ENCODE measurements at regions not wholly inside any gene's neighbourhood (a gene's known extent, or its start where the extent isn't known, plus 50 kb on each side); places are given as distances from the start of the nearest gene placed in this dataset.
A peak's percentile ranks its signal among the peaks of the same experiment; 100 is the strongest.
"Not testable (repeated sequence)": the region's sequence is repeated elsewhere in the genome, so short reads cannot be mapped to it uniquely, and the experiment has no call there.

DNA sequence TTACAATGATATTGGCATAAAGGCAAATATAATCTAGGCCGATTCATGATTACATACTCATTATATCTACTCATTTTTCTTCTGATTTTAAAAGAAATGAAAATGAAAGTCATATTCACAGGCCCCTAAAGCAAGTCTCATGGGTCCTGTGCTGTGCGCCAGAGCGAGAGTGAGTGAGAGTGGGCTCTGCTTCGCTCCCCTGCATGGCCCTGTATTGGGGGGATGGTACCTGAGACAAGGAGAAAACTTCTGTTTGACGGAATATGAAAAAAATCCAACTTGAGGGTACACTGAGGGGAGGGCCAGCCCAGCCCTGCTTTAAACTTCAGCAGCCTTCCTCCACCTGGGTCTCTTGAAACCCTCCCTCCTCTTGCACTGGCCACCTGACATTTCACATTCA is 81.4 kb upstream of the RGPD5 start:
- Mint-ChIP-seq H3K27ac (no peak overlapping the region), H3K27me3 (ENCODE audit: insufficient read depth, low read depth, poor library complexity) (no peaks in the 10 kb centered on the region), H3K4me3 (no peak overlapping the region), H3K9me3 (peaks cover under 1% of the 10 kb centered on the region; the same call in 1 of the 3 replicates), H3K4me1 (no peaks in the 10 kb centered on the region), H3K36me3 (ENCODE audit: low read depth) (no peaks in the 10 kb centered on the region)
- no peaks in the 10 kb centered on the region for H3K36me3 ChIP-seq (ENCODE audit: insufficient read depth)
- H4K20me1 ChIP-seq (replicated peaks; ENCODE audit: insufficient read depth), result no peaks in the 10 kb centered on the region
- no peak overlapping the region for H3K4me2 ChIP-seq
- no peaks in the 10 kb centered on the region for H3K9me2 ChIP-seq (ENCODE audit: insufficient read depth)
- H3K27ac ChIP-seq (ENCODE audit: low read depth), result no peak overlapping the region
- H3K4me3 ChIP-seq, result no peak overlapping the region
- TF ChIP-seq NANOG (IDR thresholded peaks at IDR 0.05; ENCODE audit: borderline replicate concordance) (no peak), JUNB (IDR thresholded peaks at IDR 0.05; ENCODE audit: unreplicated experiment) (no peak), EZH2phosphoT487 (IDR thresholded peaks at IDR 0.05; ENCODE audit: unreplicated experiment) (no peak), ZNF331 (CRISPR knock-in tag; IDR thresholded peaks at IDR 0.05; ENCODE audit: low read depth) (no peak), CREB1 (CRISPR knock-in tag; IDR thresholded peaks at IDR 0.05; ENCODE audit: low read depth) (no peak), ZNF114 (CRISPR knock-in tag; IDR thresholded peaks at IDR 0.05) (no peak)
- TF ChIP-seq, protein P1, sequence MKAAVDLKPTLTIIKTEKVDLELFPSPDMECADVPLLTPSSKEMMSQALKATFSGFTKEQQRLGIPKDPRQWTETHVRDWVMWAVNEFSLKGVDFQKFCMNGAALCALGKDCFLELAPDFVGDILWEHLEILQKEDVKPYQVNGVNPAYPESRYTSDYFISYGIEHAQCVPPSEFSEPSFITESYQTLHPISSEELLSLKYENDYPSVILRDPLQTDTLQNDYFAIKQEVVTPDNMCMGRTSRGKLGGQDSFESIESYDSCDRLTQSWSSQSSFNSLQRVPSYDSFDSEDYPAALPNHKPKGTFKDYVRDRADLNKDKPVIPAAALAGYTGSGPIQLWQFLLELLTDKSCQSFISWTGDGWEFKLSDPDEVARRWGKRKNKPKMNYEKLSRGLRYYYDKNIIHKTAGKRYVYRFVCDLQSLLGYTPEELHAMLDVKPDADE (IDR thresholded peaks at IDR 0.05), result no peak
- TF ChIP-seq, protein P2, sequence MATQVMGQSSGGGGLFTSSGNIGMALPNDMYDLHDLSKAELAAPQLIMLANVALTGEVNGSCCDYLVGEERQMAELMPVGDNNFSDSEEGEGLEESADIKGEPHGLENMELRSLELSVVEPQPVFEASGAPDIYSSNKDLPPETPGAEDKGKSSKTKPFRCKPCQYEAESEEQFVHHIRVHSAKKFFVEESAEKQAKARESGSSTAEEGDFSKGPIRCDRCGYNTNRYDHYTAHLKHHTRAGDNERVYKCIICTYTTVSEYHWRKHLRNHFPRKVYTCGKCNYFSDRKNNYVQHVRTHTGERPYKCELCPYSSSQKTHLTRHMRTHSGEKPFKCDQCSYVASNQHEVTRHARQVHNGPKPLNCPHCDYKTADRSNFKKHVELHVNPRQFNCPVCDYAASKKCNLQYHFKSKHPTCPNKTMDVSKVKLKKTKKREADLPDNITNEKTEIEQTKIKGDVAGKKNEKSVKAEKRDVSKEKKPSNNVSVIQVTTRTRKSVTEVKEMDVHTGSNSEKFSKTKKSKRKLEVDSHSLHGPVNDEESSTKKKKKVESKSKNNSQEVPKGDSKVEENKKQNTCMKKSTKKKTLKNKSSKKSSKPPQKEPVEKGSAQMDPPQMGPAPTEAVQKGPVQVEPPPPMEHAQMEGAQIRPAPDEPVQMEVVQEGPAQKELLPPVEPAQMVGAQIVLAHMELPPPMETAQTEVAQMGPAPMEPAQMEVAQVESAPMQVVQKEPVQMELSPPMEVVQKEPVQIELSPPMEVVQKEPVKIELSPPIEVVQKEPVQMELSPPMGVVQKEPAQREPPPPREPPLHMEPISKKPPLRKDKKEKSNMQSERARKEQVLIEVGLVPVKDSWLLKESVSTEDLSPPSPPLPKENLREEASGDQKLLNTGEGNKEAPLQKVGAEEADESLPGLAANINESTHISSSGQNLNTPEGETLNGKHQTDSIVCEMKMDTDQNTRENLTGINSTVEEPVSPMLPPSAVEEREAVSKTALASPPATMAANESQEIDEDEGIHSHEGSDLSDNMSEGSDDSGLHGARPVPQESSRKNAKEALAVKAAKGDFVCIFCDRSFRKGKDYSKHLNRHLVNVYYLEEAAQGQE (IDR thresholded peaks at IDR 0.05; ENCODE audit: unreplicated experiment), result no peak
- ATAC-seq (no peak), DNase-seq (ENCODE audit: low spot score) (no peak)
- no peaks in the 10 kb centered on the region for H3F3A ChIP-seq (replicated peaks; ENCODE audit: low read depth)
- H2AFZ ChIP-seq, result no peak overlapping the region
- no peaks in the 10 kb centered on the region for H3K79me2 ChIP-seq (replicated peaks; ENCODE audit: insufficient read depth)
- H3K27me3 ChIP-seq (ENCODE audit: insufficient read depth), result no peaks in the 10 kb centered on the region
- H3K4me1 ChIP-seq (ENCODE audit: insufficient read depth), result no peaks in the 10 kb centered on the region

DNA sequence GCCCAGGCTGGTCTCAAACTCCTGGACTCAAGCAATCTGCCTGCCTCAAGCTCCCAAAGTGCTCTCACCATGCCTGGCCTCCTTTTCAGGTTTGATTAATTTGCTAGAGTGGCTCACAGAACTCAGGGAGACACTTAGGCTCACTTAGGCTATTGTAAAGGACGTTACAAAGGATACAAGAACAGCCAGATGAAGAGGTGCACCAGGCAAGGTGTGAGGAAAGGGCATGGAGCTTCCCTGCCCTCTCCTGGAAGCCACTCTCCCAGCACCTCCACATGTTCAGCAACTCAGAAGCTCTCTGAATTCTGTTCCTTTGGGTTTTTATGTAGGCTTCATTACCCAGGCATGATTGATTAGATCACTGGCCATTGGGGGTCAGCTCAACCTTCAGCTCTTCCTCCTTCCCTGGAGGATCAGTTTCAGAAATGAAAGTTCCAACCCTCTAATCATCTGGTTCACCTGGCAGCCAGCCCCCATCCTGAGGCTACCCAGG is 78.7 kb upstream of the RGPD5 start:
- Mint-ChIP-seq H3K9me3 (peaks cover 8% of the 10 kb centered on the region; the same call in 2 of the 3 replicates), H3K4me1 (peaks cover 2% of the 10 kb centered on the region; the same call in 1 of the 3 replicates), H3K4me3 (no peak overlapping the region), H3K27me3 (ENCODE audit: insufficient read depth, low read depth, poor library complexity) (no peaks in the 10 kb centered on the region), H3K36me3 (ENCODE audit: low read depth) (no peaks in the 10 kb centered on the region), H3K27ac (no peak overlapping the region)
- Histone ChIP-seq H3K9me2 (ENCODE audit: insufficient read depth) (no peaks in the 10 kb centered on the region), H3K27me3 (ENCODE audit: insufficient read depth) (no peaks in the 10 kb centered on the region), H3K79me2 (replicated peaks; ENCODE audit: insufficient read depth) (no peaks in the 10 kb centered on the region), H4K20me1 (replicated peaks; ENCODE audit: insufficient read depth) (no peaks in the 10 kb centered on the region), H3K4me3 (no peak overlapping the region), H3F3A (replicated peaks; ENCODE audit: low read depth) (no peaks in the 10 kb centered on the region), H2AFZ (0 out of 2 replicates have a peak overlapping the region, but pooled peaks have one; percentile 56), H3K4me1 (ENCODE audit: insufficient read depth) (no peaks in the 10 kb centered on the region), H3K4me2 (no peak overlapping the region), H3K27ac (ENCODE audit: low read depth) (no peak overlapping the region), H3K36me3 (ENCODE audit: insufficient read depth) (no peaks in the 10 kb centered on the region)
- ATAC-seq (peak; percentile 88), DNase-seq (ENCODE audit: low spot score) (peak; percentile 47)
- TF ChIP-seq, protein P2 (IDR thresholded peaks at IDR 0.05; ENCODE audit: unreplicated experiment), result no peak
- TF ChIP-seq, protein P3, sequence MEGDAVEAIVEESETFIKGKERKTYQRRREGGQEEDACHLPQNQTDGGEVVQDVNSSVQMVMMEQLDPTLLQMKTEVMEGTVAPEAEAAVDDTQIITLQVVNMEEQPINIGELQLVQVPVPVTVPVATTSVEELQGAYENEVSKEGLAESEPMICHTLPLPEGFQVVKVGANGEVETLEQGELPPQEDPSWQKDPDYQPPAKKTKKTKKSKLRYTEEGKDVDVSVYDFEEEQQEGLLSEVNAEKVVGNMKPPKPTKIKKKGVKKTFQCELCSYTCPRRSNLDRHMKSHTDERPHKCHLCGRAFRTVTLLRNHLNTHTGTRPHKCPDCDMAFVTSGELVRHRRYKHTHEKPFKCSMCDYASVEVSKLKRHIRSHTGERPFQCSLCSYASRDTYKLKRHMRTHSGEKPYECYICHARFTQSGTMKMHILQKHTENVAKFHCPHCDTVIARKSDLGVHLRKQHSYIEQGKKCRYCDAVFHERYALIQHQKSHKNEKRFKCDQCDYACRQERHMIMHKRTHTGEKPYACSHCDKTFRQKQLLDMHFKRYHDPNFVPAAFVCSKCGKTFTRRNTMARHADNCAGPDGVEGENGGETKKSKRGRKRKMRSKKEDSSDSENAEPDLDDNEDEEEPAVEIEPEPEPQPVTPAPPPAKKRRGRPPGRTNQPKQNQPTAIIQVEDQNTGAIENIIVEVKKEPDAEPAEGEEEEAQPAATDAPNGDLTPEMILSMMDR (conservative IDR thresholded peaks at IDR 0.05; ENCODE audit: low read depth in 2 of 2), result peak; percentile 40 to 66

DNA sequence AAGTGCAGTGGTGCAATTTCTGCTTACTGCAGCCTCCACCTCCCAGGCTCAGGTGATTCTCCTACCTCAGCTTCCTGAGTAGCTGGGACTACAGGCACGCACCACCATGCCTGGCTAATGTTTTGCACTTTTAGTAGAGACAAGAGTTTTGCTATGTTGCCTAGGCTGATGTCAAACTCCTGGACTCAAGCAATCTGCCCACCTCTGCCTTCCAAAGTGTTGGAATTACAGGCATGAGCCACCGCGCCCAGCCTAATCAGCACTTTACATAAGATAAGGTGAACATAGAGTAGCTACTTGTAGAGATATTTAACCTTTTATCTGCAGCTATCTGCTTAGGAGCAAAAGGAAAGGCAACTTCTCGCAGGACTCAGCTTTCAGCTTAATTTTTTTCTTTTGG is 77.5 kb upstream of the RGPD5 start:
- not testable (repeated sequence) for DNase-seq (ENCODE audit: low spot score); H4K20me1 ChIP-seq (replicated peaks; ENCODE audit: insufficient read depth); H3K4me3 Mint-ChIP-seq; H3K27ac ChIP-seq (ENCODE audit: low read depth); H3K4me1 Mint-ChIP-seq; H3K9me2 ChIP-seq (ENCODE audit: insufficient read depth); H3K36me3 Mint-ChIP-seq (ENCODE audit: low read depth); H3K27me3 ChIP-seq (ENCODE audit: insufficient read depth); H3K27ac Mint-ChIP-seq; H3K36me3 ChIP-seq (ENCODE audit: insufficient read depth); H3F3A ChIP-seq (replicated peaks; ENCODE audit: low read depth); H3K4me2 ChIP-seq; H3K4me3 ChIP-seq; H3K4me1 ChIP-seq (ENCODE audit: insufficient read depth); ATAC-seq; H3K79me2 ChIP-seq (replicated peaks; ENCODE audit: insufficient read depth); H3K27me3 Mint-ChIP-seq (ENCODE audit: insufficient read depth, low read depth, poor library complexity); H3K9me3 Mint-ChIP-seq
- H2AFZ ChIP-seq, result 0 out of 2 replicates have a peak overlapping the region, but pooled peaks have one; percentile 43
